Right lobe of liver (tissue), 6 donors: ENCODE measurements at regions not wholly inside any gene's neighbourhood (a gene's known extent, or its start where the extent isn't known, plus 50 kb on each side); places are given as distances from the start of the nearest gene placed in this dataset.

Experiments
- ATAC-seq, 4 donors: fragments of 200-7000 bp; cut with Tn5 transposase; one replicate each; pipeline ENCODE4 v1.9.1; 2020; ENCODE audit warnings: mild to moderate bottlenecking in 4 of 4, moderate library complexity in 4 of 4
- DNase-seq, 3 donors: peaks; one replicate each; pipeline ENCODE4 v3.0.0-alpha.2; 2020
- H3K27ac ChIP-seq, 3 donors: fragments of 200-600 bp; one replicate each; pipeline ENCODE4 v1.8.0; 2022
- H3K27me3 ChIP-seq, 2 donors: fragments of 200-600 bp; one replicate each; pipeline ENCODE4 v1.8.0; 2022
- H3K36me3 ChIP-seq, 4 donors: fragments of 200-600 bp; sonication (generic) in 1 of 4; one replicate each; pipeline versions ENCODE4 v1.5.1 to v1.8.0; 2017 to 2022; ENCODE audit warnings: control low read depth in 1 of 4
- H3K4me1 ChIP-seq, 4 donors: fragments of 200-600 bp; sonication (generic) in 1 of 4; one replicate each; pipeline versions ENCODE4 v1.5.1 to v1.8.0; 2017 to 2022; ENCODE audit warnings: control low read depth in 1 of 4
- H3K4me3 ChIP-seq, 3 donors: fragments of 200-600 bp; one replicate each; pipeline ENCODE4 v1.8.0; 2022
- H3K9me3 ChIP-seq, 4 donors: fragments of 200-600 bp; sonication (generic) in 1 of 4; one replicate each; pipeline versions ENCODE4 v1.5.1 to v1.8.0; 2017 to 2022; ENCODE audit warnings: control low read depth in 1 of 4
- CTCF ChIP-seq, 4 donors: fragments of 200-600 bp in 3 of 4; fragments of 450-650 bp in 1 of 4; IDR thresholded peaks; one replicate each; pipeline versions ENCODE4 v1.5.1 to v1.8.0; 2016 to 2022; ENCODE audit warnings: antibody characterized with exemption in 4 of 4, mild to moderate bottlenecking in 2 of 4
- POLR2A ChIP-seq: fragments of 450-650 bp; IDR thresholded peaks from one replicate; pipeline ENCODE4 v1.6.1; 2017; ENCODE audit warnings: antibody characterized with exemption, mild to moderate bottlenecking
- WGBS: methylation state at CpG from one replicate; pipeline ENCODE4 v1.1.6; 2018; ENCODE audit warnings: low coverage, low lambda C conversion rate; ENCODE audit not compliant: insufficient coverage; ENCODE audit errors: missing lambda C conversion rate; 5-methylcytosine and 5-hydroxymethylcytosine counted together
- intact Hi-C, 2 donors: fragments of 100-400 bp; cut with DNase I; formaldehyde crosslinking; loops; one replicate each; pipeline versions ENCODE4 v1.11.2 to v1.14.1; 2022
- donor health status: DM: no; HTN: yes; CAD: no.
- donor health status: DM: no; HTN: no; CAD: no.
- donor health status: DM: no; HTN: no; CAD: no.
- donor health status: DM: no; HTN: yes; CAD: no.
- donor health status: DM: no; HTN: yes; CAD: no.

- no peak for ATAC-seq
- intact Hi-C loops, result no loop called here
- WGBS, result 82% methylated on average over 5 of the region's 5 CpGs
- Histone ChIP-seq H3K27me3 (no peaks in the 10 kb centered on the region), H3K9me3 (no peaks in the 10 kb centered on the region), H3K36me3 (no peaks in the 10 kb centered on the region), H3K4me3 (no peak overlapping the region), H3K4me1 (no peaks in the 10 kb centered on the region), H3K27ac (no peak overlapping the region)
- no peak for DNase-seq
- no peak for TF ChIP-seq CTCF (IDR thresholded peaks at IDR 0.05)
- TF ChIP-seq POLR2A, result no peak
Measured at GRCh38 chr1:214831956-214832355, 229.0 kb downstream of the CENPF start.

- DNase-seq (no peak), ATAC-seq (no peak)
- intact Hi-C loops, result no loop called here
- Histone ChIP-seq H3K27ac (no peak overlapping the region), H3K4me3 (no peak overlapping the region), H3K36me3 (no peaks in the 10 kb centered on the region), H3K4me1 (no peaks in the 10 kb centered on the region), H3K27me3 (no peaks in the 10 kb centered on the region), H3K9me3 (no peaks in the 10 kb centered on the region)
- 39% methylated on average over 2 of the region's 2 CpGs for WGBS
- TF ChIP-seq CTCF (IDR thresholded peaks at IDR 0.05) (no peak), POLR2A (no peak)
Measured at GRCh38 chr1:214833178-214833756, 230.3 kb downstream of the CENPF start.

GRCh38 chr1:214837376-214837775, 234.4 kb downstream of the CENPF start:
- Histone ChIP-seq H3K27ac (no peak overlapping the region), H3K27me3 (no peaks in the 10 kb centered on the region), H3K9me3 (no peaks in the 10 kb centered on the region), H3K36me3 (no peaks in the 10 kb centered on the region), H3K4me1 (no peaks in the 10 kb centered on the region), H3K4me3 (no peak overlapping the region)
- TF ChIP-seq CTCF (IDR thresholded peaks at IDR 0.05) (no peak), POLR2A (no peak)
- WGBS, result 50% methylated on average over 2 of the region's 2 CpGs
- DNase-seq, result no peak
- intact Hi-C loops, result no loop called here
- ATAC-seq, result no peak

GRCh38 chr1:214838351-214838750, 235.4 kb downstream of the CENPF start:
- intact Hi-C loops, result no loop called here
- no peak for DNase-seq
- ATAC-seq, result no peak

More at GRCh38 chr1:214838351-214838750, 235.4 kb downstream of the CENPF start:
- Histone ChIP-seq H3K4me1 (no peaks in the 10 kb centered on the region), H3K27ac (no peak overlapping the region), H3K4me3 (no peak overlapping the region), H3K36me3 (no peaks in the 10 kb centered on the region), H3K9me3 (no peaks in the 10 kb centered on the region), H3K27me3 (no peaks in the 10 kb centered on the region)
- 41% methylated on average over 3 of the region's 3 CpGs for WGBS
- TF ChIP-seq POLR2A (no peak), CTCF (IDR thresholded peaks at IDR 0.05) (no peak)
